ENCODE measurements at regions not wholly inside any gene's neighbourhood (a gene's known extent, or its start where the extent isn't known, plus 50 kb on each side); places are given as distances from the start of the nearest gene placed in this dataset.

GRCh38 chr1:218755128-218755527 is 410.0 kb downstream of the TGFB2 start:
- no peaks in the 10 kb centered on the region for H3K4me1 ChIP-seq
- H3K4me3 ChIP-seq = no peak overlapping the region
- no peak for DNase-seq
- peaks cover 0 to 18% (median 5%) of the 10 kb centered on the region in 8 donors for H3K9me3 ChIP-seq
- no peaks in the 10 kb centered on the region for H3K36me3 ChIP-seq
- H3K27ac ChIP-seq = no peak overlapping the region
- TF ChIP-seq POLR2A (IDR thresholded peaks at IDR 0.05) = no peak
- no peak for TF ChIP-seq CTCF (IDR thresholded peaks at IDR 0.05 in 8 of 11, conservative IDR thresholded peaks at IDR 0.05 in 3 of 11)
- TF ChIP-seq POLR2AphosphoS5 (IDR thresholded peaks at IDR 0.05) = no peak
- WGBS, 5 donors = 77 to 92% (median 85%) methylated on average over 3 of the region's 3 CpGs
- H3K27me3 ChIP-seq (replicated peaks in 1 of 7) = no peaks in the 10 kb centered on the region
- intact Hi-C loops (cut with DNase I; ENCODE audit: low total_unique reads) = no loop called here

- intact Hi-C loops (cut with DNase I; ENCODE audit: low total_unique reads) = no loop called here
- DNase-seq = no peak
- Histone ChIP-seq H3K9me3 (peaks cover 0 to 8% (median 3%) of the 10 kb centered on the region in 8 donors), H3K27me3 (replicated peaks in 1 of 7) (no peaks in the 10 kb centered on the region), H3K27ac (no peak overlapping the region), H3K4me3 (no peak overlapping the region), H3K4me1 (no peaks in the 10 kb centered on the region), H3K36me3 (no peaks in the 10 kb centered on the region)
- no peak for TF ChIP-seq CTCF (IDR thresholded peaks at IDR 0.05 in 8 of 11, conservative IDR thresholded peaks at IDR 0.05 in 3 of 11)
- TF ChIP-seq POLR2A (IDR thresholded peaks at IDR 0.05) = no peak
- TF ChIP-seq POLR2AphosphoS5 (IDR thresholded peaks at IDR 0.05) = no peak
- 83 to 89% (median 89%) methylated on average over 3 of the region's 3 CpGs for WGBS, 5 donors
These were observed 413.9 kb upstream of the LYPLAL1 start for GRCh38 chr1:218759795-218760194.

- no peak for DNase-seq
- no peaks in the 10 kb centered on the region for H3K4me1 ChIP-seq
- TF ChIP-seq CTCF (IDR thresholded peaks at IDR 0.05 in 8 of 11, conservative IDR thresholded peaks at IDR 0.05 in 3 of 11) (no peak), POLR2A (IDR thresholded peaks at IDR 0.05) (no peak), POLR2AphosphoS5 (IDR thresholded peaks at IDR 0.05) (no peak)
- H3K27ac ChIP-seq = no peak overlapping the region
- intact Hi-C loops (cut with DNase I; ENCODE audit: low total_unique reads) = no loop called here
- H3K4me3 ChIP-seq = no peak overlapping the region
- no peaks in the 10 kb centered on the region for H3K27me3 ChIP-seq (replicated peaks in 1 of 7)
- WGBS, 5 donors = 81 to 90% (median 84%) methylated on average over 3 of the region's 3 CpGs
- H3K9me3 ChIP-seq = no peaks in the 10 kb centered on the region
- H3K36me3 ChIP-seq = no peaks in the 10 kb centered on the region
These were observed 412.8 kb upstream of the LYPLAL1 start for GRCh38 chr1:218760601-218761570.

- whole genome bisulfite sequencing, 5 donors = 68 to 80% (median 77%) methylated on average over 2 of the region's 2 CpGs
- Histone ChIP-seq H3K4me1 (no peaks in the 10 kb centered on the region), H3K9me3 (no peaks in the 10 kb centered on the region), H3K4me3 (no peak overlapping the region), H3K36me3 (no peaks in the 10 kb centered on the region), H3K27ac (no peak overlapping the region), H3K27me3 (replicated peaks in 1 of 7) (no peaks in the 10 kb centered on the region)
- TF ChIP-seq POLR2AphosphoS5 (IDR thresholded peaks at IDR 0.05) (no peak), POLR2A (IDR thresholded peaks at IDR 0.05) (no peak), CTCF (IDR thresholded peaks at IDR 0.05 in 8 of 11, conservative IDR thresholded peaks at IDR 0.05 in 3 of 11) (no peak)
- no peak for DNase-seq
- intact Hi-C loops (cut with DNase I; ENCODE audit: low total_unique reads) = no loop called here
These were observed 410.1 kb upstream of the LYPLAL1 start for GRCh38 chr1:218763538-218763937.
